ENCODE measurements at regions not wholly inside any gene's neighbourhood (a gene's known extent, or its start where the extent isn't known, plus 50 kb on each side); places are given as distances from the start of the nearest gene placed in this dataset.

GRCh38 chr4:35800669-35801068 is 443.6 kb downstream of the ARAP2 start:
- TF ChIP-seq CTCF (conservative IDR thresholded peaks at IDR 0.05 in 1 of 2, IDR thresholded peaks at IDR 0.05 in 1 of 2; ENCODE audit: low read depth in 1 of 2, low read length in 2 of 2) (no peak), EZH2 (IDR thresholded peaks at IDR 0.05; ENCODE audit: low read length, missing control alignments) (no peak)

All from fibroblast of lung (primary cell).